DND-41 (cell line): ENCODE measurements at regions not wholly inside any gene's neighbourhood (a gene's known extent, or its start where the extent isn't known, plus 50 kb on each side); places are given as distances from the start of the nearest gene placed in this dataset.

Experiments
- ATAC-seq: fragments of 200-7000 bp; cut with Tn5 transposase; 3 replicates; pipeline ENCODE4 v1.9.1; 2021; ENCODE audit warnings: low read depth; ENCODE audit not compliant: insufficient read depth
- DNase-seq: peaks from one replicate; pipeline ENCODE4 v3.0.0-alpha.2; 2020
- H2AFZ ChIP-seq: 2 replicates; pipeline ENCODE4 v1.6.0; 2012; ENCODE audit warnings: low read depth, low read length
- H3K27ac ChIP-seq: 2 replicates; pipeline ENCODE4 v1.5.1; 2012; ENCODE audit warnings: low read length, inconsistent platforms
- H3K27me3 ChIP-seq: fragments of 200-600 bp; sonication (generic); 2 replicates; pipeline ENCODE4 v1.6.0; 2012; ENCODE audit warnings: low read length, mild to moderate bottlenecking, inconsistent platforms; ENCODE audit not compliant: insufficient read depth, poor library complexity
- H3K36me3 ChIP-seq: 2 replicates; pipeline ENCODE4 v1.5.1; 2012; ENCODE audit warnings: low read length, inconsistent platforms; ENCODE audit not compliant: insufficient read depth
- H3K4me1 ChIP-seq: 2 replicates; pipeline ENCODE4 v1.5.1; 2012; ENCODE audit warnings: mild to moderate bottlenecking, low read length; ENCODE audit not compliant: insufficient read depth
- H3K4me2 ChIP-seq: 2 replicates; pipeline ENCODE4 v1.6.0; 2012; ENCODE audit warnings: mild to moderate bottlenecking, moderate library complexity, low read length, inconsistent platforms; ENCODE audit not compliant: insufficient read depth
- H3K4me3 ChIP-seq, 2 experiments: fragments of 200-600 bp in 1 of 2; shearing (Covaris generic) in 1 of 2; 2 replicates each; pipeline ENCODE4 v1.5.1; 2012 to 2016; ENCODE audit warnings: inconsistent platforms in 2 of 2, low read length in 2 of 2, mild to moderate bottlenecking in 2 of 2, low read depth in 1 of 2, moderate library complexity in 1 of 2
- H3K79me2 ChIP-seq: 2 replicates; pipeline ENCODE4 v1.6.0; 2012; ENCODE audit warnings: low read length, inconsistent platforms; ENCODE audit not compliant: insufficient read depth
- H3K9ac ChIP-seq: 2 replicates; pipeline ENCODE4 v1.6.0; 2012; ENCODE audit warnings: low read depth, mild to moderate bottlenecking, inconsistent platforms, low read length, moderate library complexity
- H3K9me3 ChIP-seq: 2 replicates; pipeline ENCODE4 v1.5.1; 2012; ENCODE audit warnings: low read length, moderate library complexity, mild to moderate bottlenecking, inconsistent platforms; ENCODE audit not compliant: insufficient read depth, severe bottlenecking
- H4K20me1 ChIP-seq: 2 replicates; pipeline ENCODE4 v1.6.0; 2012; ENCODE audit warnings: low read length; ENCODE audit not compliant: insufficient read depth
- CTCF ChIP-seq: IDR thresholded peaks from 2 replicates; pipeline ENCODE4 v1.5.1; 2012; ENCODE audit warnings: borderline replicate concordance, low read length, moderate library complexity, mild to moderate bottlenecking; ENCODE audit not compliant: poor library complexity, severe bottlenecking; ENCODE audit errors: extremely low read depth
- EZH2 ChIP-seq: IDR thresholded peaks from 3 replicates; pipeline ENCODE4 v1.6.1; 2012; ENCODE audit warnings: borderline replicate concordance, low read depth, mild to moderate bottlenecking, moderate library complexity, low read length, inconsistent platforms; ENCODE audit not compliant: severe bottlenecking

GRCh38 chr12:78442454-78442801 lies 422.1 kb upstream of the SYT1 start:
- Histone ChIP-seq H3K4me3 (no peak overlapping the region), H3K9ac (no peak overlapping the region), H3K9me3 (no peaks in the 10 kb centered on the region), H4K20me1 (no peaks in the 10 kb centered on the region), H3K79me2 (no peaks in the 10 kb centered on the region), H3K27ac (no peak overlapping the region), H2AFZ (no peak overlapping the region), H3K36me3 (no peaks in the 10 kb centered on the region), H3K4me2 (no peak overlapping the region), H3K4me1 (no peaks in the 10 kb centered on the region), H3K27me3 (no peaks in the 10 kb centered on the region)
- DNase-seq, result no peak
- no peak for ATAC-seq
- no peak for TF ChIP-seq CTCF
- TF ChIP-seq EZH2, result no peak

- DNase-seq (no peak), ATAC-seq (no peak)
- Histone ChIP-seq H2AFZ (no peak overlapping the region), H3K27me3 (no peaks in the 10 kb centered on the region), H3K36me3 (no peaks in the 10 kb centered on the region), H3K4me2 (no peak overlapping the region), H3K4me1 (no peaks in the 10 kb centered on the region), H3K4me3 (no peak overlapping the region), H3K27ac (no peak overlapping the region), H3K9me3 (no peaks in the 10 kb centered on the region), H4K20me1 (no peaks in the 10 kb centered on the region), H3K79me2 (no peaks in the 10 kb centered on the region), H3K9ac (no peak overlapping the region)
- no peak for TF ChIP-seq CTCF
- TF ChIP-seq EZH2, result no peak
Measured at GRCh38 chr12:78446555-78446954, 418.0 kb upstream of the SYT1 start.

GRCh38 chr12:78447373-78447772 lies 417.2 kb upstream of the SYT1 start:
- H3K9me3 ChIP-seq, result no peaks in the 10 kb centered on the region
- no peak overlapping the region for H3K9ac ChIP-seq
- H3K27ac ChIP-seq, result no peak overlapping the region
- no peaks in the 10 kb centered on the region for H4K20me1 ChIP-seq
- no peak for TF ChIP-seq EZH2
- TF ChIP-seq CTCF, result no peak
- H3K4me3 ChIP-seq, result no peak overlapping the region
- H3K27me3 ChIP-seq, result no peaks in the 10 kb centered on the region
- ATAC-seq (no peak), DNase-seq (no peak)
- no peaks in the 10 kb centered on the region for H3K36me3 ChIP-seq
- no peaks in the 10 kb centered on the region for H3K79me2 ChIP-seq
- no peak overlapping the region for H3K4me2 ChIP-seq
- H3K4me1 ChIP-seq, result no peaks in the 10 kb centered on the region
- H2AFZ ChIP-seq, result no peak overlapping the region

GRCh38 chr12:78448692-78449091 lies 415.9 kb upstream of the SYT1 start:
- Histone ChIP-seq H3K79me2 (no peaks in the 10 kb centered on the region), H3K27me3 (no peaks in the 10 kb centered on the region), H3K27ac (no peak overlapping the region), H3K9ac (no peak overlapping the region), H3K9me3 (no peaks in the 10 kb centered on the region), H3K36me3 (no peaks in the 10 kb centered on the region), H3K4me3 (no peak overlapping the region), H3K4me2 (no peak overlapping the region), H4K20me1 (no peaks in the 10 kb centered on the region), H3K4me1 (no peaks in the 10 kb centered on the region), H2AFZ (no peak overlapping the region)
- ATAC-seq, result no peak
- no peak for DNase-seq
- TF ChIP-seq EZH2 (no peak), CTCF (no peak)
